ENCODE measurements at regions not wholly inside any gene's neighbourhood (a gene's known extent, or its start where the extent isn't known, plus 50 kb on each side); places are given as distances from the start of the nearest gene placed in this dataset.

DNA sequence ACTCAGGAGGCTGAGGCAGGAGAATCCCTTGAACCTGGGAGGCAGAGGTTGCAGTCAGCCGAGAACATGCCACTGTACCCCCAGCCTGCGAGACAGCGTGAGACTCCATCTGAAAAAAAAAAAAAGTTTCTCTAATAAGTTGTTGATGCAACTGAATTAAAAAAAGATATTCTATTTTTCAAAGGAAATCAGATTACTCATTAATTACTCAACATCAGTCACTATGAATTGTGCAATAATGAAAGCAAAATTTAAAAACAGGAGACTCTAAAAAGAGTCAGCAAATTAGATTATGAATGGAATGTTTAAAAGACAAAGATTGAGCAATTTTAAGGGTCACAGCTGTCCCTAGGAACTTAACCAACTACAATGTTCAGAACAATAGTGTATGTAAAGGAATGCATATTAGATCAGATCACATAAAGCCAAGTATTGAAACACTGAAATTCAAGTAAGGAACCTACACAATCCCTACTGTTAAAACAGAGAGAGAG lies 60.2 kb upstream of the SLC4A7 start:
- no peak for DNase-seq
- no TSS peak for BruUV-seq (replicated peaks)
- Mint-ChIP-seq H3K27ac (ENCODE audit: unreplicated experiment) (peak overlapping the region; percentile 34), H3K9me3 (ENCODE audit: low read depth, unreplicated experiment) (peaks cover 5% of the 10 kb centered on the region), H3K4me3 (ENCODE audit: low read depth, unreplicated experiment) (no peak overlapping the region), H3K27me3 (ENCODE audit: unreplicated experiment) (no peaks in the 10 kb centered on the region), H3K36me3 (ENCODE audit: insufficient read depth, unreplicated experiment) (no peaks in the 10 kb centered on the region), H3K4me1 (ENCODE audit: low read depth, unreplicated experiment) (peaks cover 17% of the 10 kb centered on the region)
- CTCF ChIA-PET = interaction anchor here (0.6 kb wide), 1 partner anchor 8 kb away, joined by 12 read pairs; no protein-coding TSS in a partner anchor
- intact Hi-C loops (cut with micrococcal nuclease; ENCODE audit: unreplicated experiment) = no loop called here
- TF ChIP-seq, protein P1, sequence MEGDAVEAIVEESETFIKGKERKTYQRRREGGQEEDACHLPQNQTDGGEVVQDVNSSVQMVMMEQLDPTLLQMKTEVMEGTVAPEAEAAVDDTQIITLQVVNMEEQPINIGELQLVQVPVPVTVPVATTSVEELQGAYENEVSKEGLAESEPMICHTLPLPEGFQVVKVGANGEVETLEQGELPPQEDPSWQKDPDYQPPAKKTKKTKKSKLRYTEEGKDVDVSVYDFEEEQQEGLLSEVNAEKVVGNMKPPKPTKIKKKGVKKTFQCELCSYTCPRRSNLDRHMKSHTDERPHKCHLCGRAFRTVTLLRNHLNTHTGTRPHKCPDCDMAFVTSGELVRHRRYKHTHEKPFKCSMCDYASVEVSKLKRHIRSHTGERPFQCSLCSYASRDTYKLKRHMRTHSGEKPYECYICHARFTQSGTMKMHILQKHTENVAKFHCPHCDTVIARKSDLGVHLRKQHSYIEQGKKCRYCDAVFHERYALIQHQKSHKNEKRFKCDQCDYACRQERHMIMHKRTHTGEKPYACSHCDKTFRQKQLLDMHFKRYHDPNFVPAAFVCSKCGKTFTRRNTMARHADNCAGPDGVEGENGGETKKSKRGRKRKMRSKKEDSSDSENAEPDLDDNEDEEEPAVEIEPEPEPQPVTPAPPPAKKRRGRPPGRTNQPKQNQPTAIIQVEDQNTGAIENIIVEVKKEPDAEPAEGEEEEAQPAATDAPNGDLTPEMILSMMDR (IDR thresholded peaks at IDR 0.05; ENCODE audit: unreplicated experiment) = no peak

DNA sequence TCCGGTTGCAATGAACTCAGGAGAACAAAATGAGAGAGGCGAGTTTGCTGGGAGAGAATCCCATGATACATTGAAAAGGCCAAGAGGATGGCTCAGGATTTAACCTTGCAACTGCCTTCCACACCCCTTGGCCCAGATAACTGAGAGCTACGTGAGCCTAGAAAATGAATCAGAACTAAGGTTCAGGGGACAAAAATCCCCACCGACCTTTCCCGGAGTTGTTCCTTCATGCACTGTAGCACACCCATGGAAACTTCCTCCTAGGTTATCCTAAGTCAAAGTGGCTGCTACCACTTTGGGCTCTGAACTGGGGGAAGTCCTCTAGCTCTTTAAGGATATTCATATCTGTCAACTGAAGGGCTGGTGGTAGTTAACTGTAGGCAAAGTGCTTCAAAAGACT lies 58.3 kb upstream of the SLC4A7 start:
- CTCF ChIA-PET = no interaction called here
- Mint-ChIP-seq H3K4me1 (ENCODE audit: low read depth, unreplicated experiment) (peaks cover 17% of the 10 kb centered on the region), H3K4me3 (ENCODE audit: low read depth, unreplicated experiment) (no peak overlapping the region), H3K27me3 (ENCODE audit: unreplicated experiment) (no peaks in the 10 kb centered on the region), H3K9me3 (ENCODE audit: low read depth, unreplicated experiment) (peaks cover 5% of the 10 kb centered on the region), H3K36me3 (ENCODE audit: insufficient read depth, unreplicated experiment) (no peaks in the 10 kb centered on the region), H3K27ac (ENCODE audit: unreplicated experiment) (no peak overlapping the region)
- intact Hi-C loops (cut with micrococcal nuclease; ENCODE audit: unreplicated experiment) = no loop called here
- DNase-seq = no peak
- TF ChIP-seq, protein P1 (IDR thresholded peaks at IDR 0.05; ENCODE audit: unreplicated experiment) = no peak
- BruUV-seq (replicated peaks) = no TSS peak

DNA sequence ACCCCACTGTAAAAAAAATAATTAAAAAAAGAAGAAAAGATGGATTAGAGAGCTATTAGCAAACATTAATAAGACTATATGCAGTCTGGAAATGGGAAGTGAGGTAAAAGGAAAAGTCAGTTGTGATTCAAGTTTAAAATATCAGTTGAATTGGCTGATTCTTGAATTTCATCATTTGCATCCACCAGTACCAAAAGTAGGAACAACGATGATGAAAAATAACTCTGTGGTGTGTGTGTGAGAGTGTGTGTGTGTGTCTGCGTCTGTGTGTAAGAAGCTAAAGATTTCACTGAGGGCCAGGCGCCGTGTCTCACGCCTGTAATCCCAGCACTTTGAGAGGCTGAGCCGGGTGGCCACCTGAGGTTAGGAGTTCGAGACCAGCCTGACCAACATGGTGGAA lies 56.0 kb upstream of the SLC4A7 start:
- H3K36me3 Mint-ChIP-seq (ENCODE audit: insufficient read depth, unreplicated experiment) = no peaks in the 10 kb centered on the region
- BruUV-seq (replicated peaks) = no TSS peak
- no peak overlapping the region for H3K27ac Mint-ChIP-seq (ENCODE audit: unreplicated experiment)
- intact Hi-C loops (cut with micrococcal nuclease; ENCODE audit: unreplicated experiment) = no loop called here
- H3K9me3 Mint-ChIP-seq (ENCODE audit: low read depth, unreplicated experiment) = peaks cover 2% of the 10 kb centered on the region
- DNase-seq = no peak
- H3K4me3 Mint-ChIP-seq (ENCODE audit: low read depth, unreplicated experiment) = no peak overlapping the region
- H3K27me3 Mint-ChIP-seq (ENCODE audit: unreplicated experiment) = no peaks in the 10 kb centered on the region
- CTCF ChIA-PET = no interaction called here
- peaks cover 25% of the 10 kb centered on the region for H3K4me1 Mint-ChIP-seq (ENCODE audit: low read depth, unreplicated experiment)
- TF ChIP-seq, protein P1 (IDR thresholded peaks at IDR 0.05; ENCODE audit: unreplicated experiment) = no peak

DNA sequence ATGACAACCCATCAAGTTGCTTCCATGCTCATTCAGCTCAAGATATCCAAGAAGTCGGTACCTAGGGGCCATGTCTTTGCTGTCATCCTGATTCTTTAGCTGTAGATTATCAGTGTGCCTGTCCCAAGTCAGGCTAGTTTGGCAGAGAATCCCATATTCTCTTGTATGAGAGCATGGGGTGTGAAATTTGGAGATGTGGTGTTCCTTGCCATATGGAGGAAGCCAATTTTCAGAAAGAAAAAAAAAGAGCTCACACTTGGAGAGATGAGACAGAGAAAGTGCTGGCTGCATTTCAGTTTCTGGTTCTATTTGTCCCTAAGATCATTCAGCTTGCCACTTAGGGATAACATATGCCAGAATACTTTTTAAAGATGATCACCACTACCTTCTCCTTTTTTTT lies 52.3 kb upstream of the SLC4A7 start:
- intact Hi-C loops (cut with micrococcal nuclease; ENCODE audit: unreplicated experiment) = loop anchor here (10.0 kb wide), 1 partner anchor 68 kb away; no protein-coding TSS in a partner anchor
- Mint-ChIP-seq H3K36me3 (ENCODE audit: insufficient read depth, unreplicated experiment) (no peaks in the 10 kb centered on the region), H3K4me3 (ENCODE audit: low read depth, unreplicated experiment) (no peak overlapping the region), H3K27ac (ENCODE audit: unreplicated experiment) (no peak overlapping the region), H3K4me1 (ENCODE audit: low read depth, unreplicated experiment) (peaks cover 49% of the 10 kb centered on the region), H3K9me3 (ENCODE audit: low read depth, unreplicated experiment) (no peaks in the 10 kb centered on the region), H3K27me3 (ENCODE audit: unreplicated experiment) (no peaks in the 10 kb centered on the region)
- CTCF ChIA-PET = interaction anchor here (0.7 kb wide), 1 partner anchor 7 kb away, joined by 12 read pairs; no protein-coding TSS in a partner anchor
- TF ChIP-seq, protein P1 (IDR thresholded peaks at IDR 0.05; ENCODE audit: unreplicated experiment) = no peak
- no peak for DNase-seq
- BruUV-seq (replicated peaks) = no TSS peak
